ENCODE measurements at regions not wholly inside any gene's neighbourhood (a gene's known extent, or its start where the extent isn't known, plus 50 kb on each side); places are given as distances from the start of the nearest gene placed in this dataset.

DNA sequence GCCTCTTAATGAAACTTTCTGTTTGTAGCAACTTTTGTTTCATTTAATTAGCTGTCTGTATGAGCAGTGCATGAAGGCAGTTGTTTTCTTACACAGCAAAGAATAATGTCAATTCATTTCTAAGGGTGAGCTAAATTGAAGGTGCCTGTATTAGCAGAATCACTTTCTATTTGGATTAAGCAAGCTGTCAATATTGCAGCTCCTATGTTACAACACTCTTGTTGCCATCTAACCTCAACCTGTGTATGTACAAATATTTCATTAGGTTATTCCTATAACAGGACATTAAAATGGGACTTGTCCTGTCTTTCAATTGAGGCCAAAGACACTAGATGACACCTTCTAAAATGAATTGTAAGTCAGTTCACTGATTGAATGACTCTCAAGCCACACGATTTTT is 647.5 kb downstream of the UTRN start:
- Mint-ChIP-seq H3K27ac (no peak overlapping the region), H3K4me3 (no peak overlapping the region)
- TF ChIP-seq, protein P1, sequence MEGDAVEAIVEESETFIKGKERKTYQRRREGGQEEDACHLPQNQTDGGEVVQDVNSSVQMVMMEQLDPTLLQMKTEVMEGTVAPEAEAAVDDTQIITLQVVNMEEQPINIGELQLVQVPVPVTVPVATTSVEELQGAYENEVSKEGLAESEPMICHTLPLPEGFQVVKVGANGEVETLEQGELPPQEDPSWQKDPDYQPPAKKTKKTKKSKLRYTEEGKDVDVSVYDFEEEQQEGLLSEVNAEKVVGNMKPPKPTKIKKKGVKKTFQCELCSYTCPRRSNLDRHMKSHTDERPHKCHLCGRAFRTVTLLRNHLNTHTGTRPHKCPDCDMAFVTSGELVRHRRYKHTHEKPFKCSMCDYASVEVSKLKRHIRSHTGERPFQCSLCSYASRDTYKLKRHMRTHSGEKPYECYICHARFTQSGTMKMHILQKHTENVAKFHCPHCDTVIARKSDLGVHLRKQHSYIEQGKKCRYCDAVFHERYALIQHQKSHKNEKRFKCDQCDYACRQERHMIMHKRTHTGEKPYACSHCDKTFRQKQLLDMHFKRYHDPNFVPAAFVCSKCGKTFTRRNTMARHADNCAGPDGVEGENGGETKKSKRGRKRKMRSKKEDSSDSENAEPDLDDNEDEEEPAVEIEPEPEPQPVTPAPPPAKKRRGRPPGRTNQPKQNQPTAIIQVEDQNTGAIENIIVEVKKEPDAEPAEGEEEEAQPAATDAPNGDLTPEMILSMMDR (IDR thresholded peaks at IDR 0.05; ENCODE audit: unreplicated experiment in 3 of 3), result no peak

DNA sequence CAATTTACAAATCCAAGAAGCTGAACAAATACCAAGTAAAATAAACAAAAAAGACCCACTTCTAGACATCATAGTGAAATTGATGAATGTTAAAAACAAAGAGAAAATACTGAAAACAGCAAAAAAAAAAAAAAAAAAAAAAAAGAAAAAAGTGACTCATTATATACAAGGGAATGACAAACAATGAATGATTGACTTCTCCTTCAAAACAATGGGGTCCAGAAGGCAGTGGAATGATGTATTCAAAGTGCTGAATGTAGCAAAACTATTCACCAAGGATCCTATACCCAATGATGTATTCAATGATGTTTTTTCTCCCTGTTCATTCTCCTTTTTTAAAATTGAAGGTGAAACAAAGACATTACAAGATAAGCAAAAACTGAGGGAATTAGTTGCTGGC is 650.0 kb downstream of the UTRN start:
- Mint-ChIP-seq H3K9me3 (peaks cover 11% of the 10 kb centered on the region), H3K4me3 (no peak overlapping the region), H3K36me3 (ENCODE audit: low read depth) (peaks cover 4% of the 10 kb centered on the region), H3K27me3 (ENCODE audit: low read depth) (no peaks in the 10 kb centered on the region), H3K4me1 (no peaks in the 10 kb centered on the region), H3K27ac (no peak overlapping the region)
- TF ChIP-seq, protein P1 (IDR thresholded peaks at IDR 0.05; ENCODE audit: unreplicated experiment in 3 of 3), result no peak

More for the DNA sequence above, 647.5 kb downstream of the UTRN start:
- Mint-ChIP-seq H3K9me3 (peaks cover 11% of the 10 kb centered on the region), H3K4me1 (no peaks in the 10 kb centered on the region), H3K36me3 (ENCODE audit: low read depth) (peaks cover 4% of the 10 kb centered on the region), H3K27me3 (ENCODE audit: low read depth) (no peaks in the 10 kb centered on the region)

DNA sequence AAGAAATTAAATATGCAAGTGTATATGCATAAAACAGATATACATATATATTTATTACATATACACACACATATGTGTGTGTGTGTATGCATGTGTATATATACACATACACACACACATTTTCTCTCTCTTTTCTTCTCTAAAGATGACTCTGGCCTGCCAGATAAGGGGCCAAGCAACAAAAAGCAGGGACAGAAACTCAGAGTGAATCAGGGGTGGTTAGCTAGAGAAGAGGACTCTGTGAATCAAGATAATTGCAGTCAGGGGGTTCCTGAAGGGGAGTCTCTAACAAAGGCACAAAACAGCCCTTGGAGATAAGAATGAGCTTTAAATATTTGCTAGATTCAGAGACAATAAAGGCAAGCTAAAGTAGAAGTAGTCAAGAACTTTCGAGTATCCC is 650.5 kb downstream of the UTRN start:
- Mint-ChIP-seq H3K9me3 (peaks cover 11% of the 10 kb centered on the region), H3K4me3 (no peak overlapping the region), H3K27me3 (ENCODE audit: low read depth) (no peaks in the 10 kb centered on the region), H3K27ac (no peak overlapping the region), H3K4me1 (no peaks in the 10 kb centered on the region), H3K36me3 (ENCODE audit: low read depth) (peaks cover 4% of the 10 kb centered on the region)
- TF ChIP-seq, protein P1 (IDR thresholded peaks at IDR 0.05; ENCODE audit: unreplicated experiment in 3 of 3), result no peak

DNA sequence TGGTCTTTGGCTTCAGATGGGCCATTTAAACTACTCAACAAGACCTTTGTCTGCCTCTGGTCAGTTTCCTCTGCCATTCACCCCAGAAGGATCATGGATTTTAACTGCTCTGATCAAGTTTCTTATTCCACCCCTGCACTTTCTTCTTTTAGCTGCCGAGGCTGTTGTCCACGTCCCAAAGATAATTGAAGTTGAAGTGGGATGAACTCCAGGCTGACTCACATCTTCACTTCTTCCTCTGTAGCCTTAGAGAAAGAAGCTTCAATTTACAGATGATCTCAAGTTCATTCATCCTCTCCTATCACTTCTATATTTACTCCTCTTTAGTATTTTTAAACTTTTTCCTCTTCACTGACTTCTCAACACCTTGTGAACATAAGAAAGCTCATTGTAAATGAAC is 651.6 kb downstream of the UTRN start:
- Mint-ChIP-seq H3K4me1 (no peaks in the 10 kb centered on the region), H3K27me3 (ENCODE audit: low read depth) (no peaks in the 10 kb centered on the region), H3K36me3 (ENCODE audit: low read depth) (peaks cover 4% of the 10 kb centered on the region), H3K4me3 (no peak overlapping the region), H3K9me3 (peaks cover 11% of the 10 kb centered on the region), H3K27ac (no peak overlapping the region)
- TF ChIP-seq, protein P1 (IDR thresholded peaks at IDR 0.05; ENCODE audit: unreplicated experiment in 3 of 3), result no peak

DNA sequence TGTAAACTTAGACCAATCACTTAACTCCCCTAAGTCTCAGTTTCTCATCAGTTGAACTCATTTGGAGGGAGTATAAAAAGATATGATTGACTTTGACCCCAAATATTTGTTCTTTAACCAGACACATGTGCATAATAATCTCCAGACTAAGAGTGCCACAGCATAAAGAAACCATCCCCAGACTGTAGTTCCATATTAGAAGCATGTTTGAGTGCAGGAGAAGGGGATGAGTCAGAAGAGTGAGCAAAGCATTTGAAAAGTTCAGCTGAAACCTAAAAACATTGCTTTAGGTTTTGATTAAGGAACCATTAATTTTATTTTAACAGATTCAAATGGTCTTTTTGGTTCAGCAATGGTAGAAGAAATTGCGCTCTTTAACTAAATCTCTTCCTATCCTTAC is 654.8 kb downstream of the UTRN start:
- H3K9me3 Mint-ChIP-seq, result peaks cover 3% of the 10 kb centered on the region
- H3K4me3 Mint-ChIP-seq, result no peak overlapping the region
- no peaks in the 10 kb centered on the region for H3K27me3 Mint-ChIP-seq (ENCODE audit: low read depth)
- TF ChIP-seq, protein P1 (IDR thresholded peaks at IDR 0.05; ENCODE audit: unreplicated experiment in 3 of 3), result no peak
- H3K4me1 Mint-ChIP-seq, result no peaks in the 10 kb centered on the region
- no peak overlapping the region for H3K27ac Mint-ChIP-seq
- H3K36me3 Mint-ChIP-seq (ENCODE audit: low read depth), result no peaks in the 10 kb centered on the region

DNA sequence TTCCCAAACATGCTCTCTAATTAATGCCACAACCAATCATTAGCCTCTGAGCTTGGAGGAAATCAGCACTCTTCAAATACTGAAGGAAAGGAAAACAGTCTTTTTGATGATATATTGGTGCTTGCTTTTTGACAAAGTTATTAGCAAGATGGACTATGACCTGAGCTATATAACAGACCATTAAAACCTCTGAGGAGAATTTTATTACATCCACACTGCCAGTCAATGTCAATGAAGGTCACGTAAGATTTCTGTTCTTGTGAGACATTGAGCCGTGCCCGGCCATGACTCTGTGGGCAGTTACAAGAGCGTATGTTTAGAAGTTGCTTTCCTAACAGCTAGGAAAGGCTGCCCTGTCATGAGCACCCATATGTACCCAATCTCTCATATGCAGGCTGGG is 659.0 kb downstream of the UTRN start:
- H3K4me1 Mint-ChIP-seq, result no peaks in the 10 kb centered on the region
- peaks cover 4% of the 10 kb centered on the region for H3K27me3 Mint-ChIP-seq (ENCODE audit: low read depth)
- no peak overlapping the region for H3K27ac Mint-ChIP-seq
- H3K36me3 Mint-ChIP-seq (ENCODE audit: low read depth), result no peaks in the 10 kb centered on the region
- TF ChIP-seq, protein P1 (IDR thresholded peaks at IDR 0.05; ENCODE audit: unreplicated experiment in 3 of 3), result no peak
- H3K4me3 Mint-ChIP-seq, result no peak overlapping the region
- no peaks in the 10 kb centered on the region for H3K9me3 Mint-ChIP-seq

Measured in nephron (organoid).